Mesodermal cell (in vitro differentiated cells): ENCODE measurements at regions not wholly inside any gene's neighbourhood (a gene's known extent, or its start where the extent isn't known, plus 50 kb on each side); places are given as distances from the start of the nearest gene placed in this dataset.

Experiments
- H3K27ac ChIP-seq: 2 replicates; pipeline ENCODE4 v1.7.0; 2013; ENCODE audit warnings: mild to moderate bottlenecking, low read depth, low read length, moderate library complexity; ENCODE audit not compliant: severe bottlenecking
- H3K36me3 ChIP-seq: 2 replicates; pipeline ENCODE4 v1.7.1; 2013; ENCODE audit warnings: mild to moderate bottlenecking, low read length, moderate library complexity; ENCODE audit not compliant: control insufficient read depth, insufficient read depth
- H3K4me1 ChIP-seq: one replicate; pipeline ENCODE4 v1.7.1; 2013; ENCODE audit warnings: mild to moderate bottlenecking, low read length; ENCODE audit not compliant: insufficient read depth, control insufficient read depth, poor library complexity, severe bottlenecking
- H3K4me3 ChIP-seq: 2 replicates; pipeline ENCODE4 v1.7.0; 2013; ENCODE audit warnings: low read length, control low read depth, mild to moderate bottlenecking; ENCODE audit not compliant: insufficient read depth, poor library complexity, severe bottlenecking; ENCODE audit errors: extremely low read depth
- H3K9me3 ChIP-seq: 2 replicates; pipeline ENCODE4 v1.7.1; 2013; ENCODE audit warnings: mild to moderate bottlenecking, low read length, moderate library complexity; ENCODE audit not compliant: control insufficient read depth
- WGBS, 2 experiments: methylation state at CpG; one replicate each; pipeline ENCODE4 v1.1.5; 2013; ENCODE audit warnings: missing lambda C conversion rate in 2 of 2; ENCODE audit not compliant: insufficient coverage in 2 of 2; 5-methylcytosine and 5-hydroxymethylcytosine counted together

- no peaks in the 10 kb centered on the region for H3K36me3 ChIP-seq
- H3K9me3 ChIP-seq = no peaks in the 10 kb centered on the region
- peak overlapping the region; percentile 52 for H3K27ac ChIP-seq
- 93 to 95% methylated on average over 9 to 11 of the region's 11 CpGs for WGBS, 2 experiments
- no peak overlapping the region for H3K4me3 ChIP-seq
- peaks cover 25% of the 10 kb centered on the region for H3K4me1 ChIP-seq
Observed at GRCh38 chr2:48105848-48106247, 199.6 kb upstream of the FBXO11 start.

GRCh38 chr2:48107326-48107925 lies 201.1 kb upstream of the FBXO11 start:
- WGBS, 2 experiments = 84 to 87% methylated on average over 7 of the region's 9 CpGs

GRCh38 chr2:48108455-48108854 lies 202.2 kb upstream of the FBXO11 start:
- Histone ChIP-seq H3K27ac (no peak overlapping the region), H3K9me3 (no peaks in the 10 kb centered on the region), H3K36me3 (no peaks in the 10 kb centered on the region), H3K4me1 (peaks cover 26% of the 10 kb centered on the region), H3K4me3 (no peak overlapping the region)
- no CpG with 5 or more reads among the region's 1 CpG for WGBS, 2 experiments

More at GRCh38 chr2:48107326-48107925, 201.1 kb upstream of the FBXO11 start:
- no peaks in the 10 kb centered on the region for H3K36me3 ChIP-seq
- H3K9me3 ChIP-seq = no peaks in the 10 kb centered on the region
- no peak overlapping the region for H3K4me3 ChIP-seq
- H3K4me1 ChIP-seq = peaks cover 26% of the 10 kb centered on the region
- H3K27ac ChIP-seq = peak overlapping the region; percentile 87

DNA sequence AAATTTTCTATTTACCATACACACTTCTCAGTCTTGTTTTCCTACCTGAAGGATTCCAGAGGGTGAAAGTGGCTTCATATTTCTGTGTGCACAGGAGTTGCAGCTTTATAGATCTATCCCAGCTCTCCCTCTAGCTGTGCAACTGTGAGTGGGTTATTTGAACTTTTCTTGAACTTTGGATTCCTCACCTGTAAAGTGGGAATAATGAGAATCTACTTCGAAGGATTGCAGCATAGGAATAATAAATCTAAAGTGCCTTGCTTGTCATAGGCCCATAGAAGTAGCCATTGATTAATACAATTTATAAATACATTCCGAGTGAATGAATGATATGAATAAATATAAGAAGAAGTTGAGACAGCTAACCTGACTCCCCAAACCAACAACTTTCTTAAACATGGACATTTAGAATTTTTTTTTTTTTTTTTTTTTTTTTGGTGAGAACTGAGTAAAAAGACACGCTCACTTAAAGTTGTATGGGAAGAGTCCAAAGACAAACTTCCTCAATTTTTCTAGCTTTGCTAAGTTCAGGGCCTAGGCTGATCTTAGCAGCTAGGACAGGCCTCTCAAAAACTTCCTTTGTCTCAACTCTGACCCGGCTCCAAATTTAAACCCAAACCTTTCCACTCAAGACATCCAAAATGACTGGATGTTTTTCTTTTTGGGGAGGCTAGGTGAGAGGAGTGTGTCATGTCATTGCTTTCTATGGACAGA lies 203.3 kb upstream of the FBXO11 start:
- Histone ChIP-seq H3K27ac (no peak overlapping the region), H3K4me1 (peaks cover 26% of the 10 kb centered on the region), H3K9me3 (no peaks in the 10 kb centered on the region), H3K4me3 (no peak overlapping the region), H3K36me3 (no peaks in the 10 kb centered on the region)
- WGBS, 2 experiments = no CpG with 5 or more reads among the region's 4 CpGs

- Histone ChIP-seq H3K4me1 (peaks cover 26% of the 10 kb centered on the region), H3K9me3 (no peaks in the 10 kb centered on the region), H3K4me3 (no peak overlapping the region), H3K27ac (no peak overlapping the region), H3K36me3 (no peaks in the 10 kb centered on the region)
- no CpG with 5 or more reads among the region's 4 CpGs for WGBS, 2 experiments
Observed at GRCh38 chr2:48110492-48110891, 204.0 kb upstream of the FOXN2 start.

DNA sequence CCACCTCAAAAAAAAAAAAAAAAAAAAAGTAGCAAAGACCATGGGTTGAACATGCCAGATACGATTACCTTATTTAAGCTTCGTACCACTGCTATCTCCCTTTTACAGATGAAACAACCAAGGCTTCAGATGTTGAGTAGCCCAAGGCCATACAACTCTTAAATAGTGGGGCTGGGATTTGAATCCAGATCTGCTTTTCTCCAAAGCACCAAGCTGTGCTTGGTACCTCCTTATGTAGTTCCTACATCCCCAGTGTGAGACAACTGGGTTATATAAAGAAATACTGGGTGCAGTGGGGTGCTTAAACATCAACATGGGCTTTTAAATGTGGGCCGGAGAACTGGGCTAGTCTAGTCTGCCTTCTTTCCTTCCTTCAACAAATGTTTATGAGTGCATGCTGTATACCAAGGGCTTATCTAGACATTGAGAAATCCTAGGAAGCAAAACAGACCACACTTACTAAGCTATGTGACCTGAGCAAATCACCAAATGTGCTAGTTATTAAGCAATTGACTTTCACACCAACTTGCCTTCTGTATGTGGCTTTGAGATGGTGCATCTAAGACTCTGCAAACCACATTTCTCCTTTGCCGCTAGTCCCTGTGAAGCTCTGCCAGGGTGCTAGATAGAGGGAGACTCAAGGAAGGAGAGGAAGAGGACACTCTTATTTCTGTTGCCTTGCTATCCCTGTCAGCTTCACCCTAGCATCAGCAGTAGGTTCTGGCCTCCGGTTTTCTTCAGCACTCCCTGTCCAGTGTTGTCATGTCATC lies 201.4 kb upstream of the FOXN2 start:
- Histone ChIP-seq H3K4me3 (no peak overlapping the region), H3K4me1 (peaks cover 7% of the 10 kb centered on the region), H3K9me3 (no peaks in the 10 kb centered on the region), H3K36me3 (no peaks in the 10 kb centered on the region), H3K27ac (no peak overlapping the region)
- WGBS, 2 experiments = 90 to 98% methylated on average over 1 to 3 of the region's 5 CpGs

- H3K27ac ChIP-seq = no peak overlapping the region
- no peaks in the 10 kb centered on the region for H3K36me3 ChIP-seq
- peaks cover 7% of the 10 kb centered on the region for H3K4me1 ChIP-seq
- no peaks in the 10 kb centered on the region for H3K9me3 ChIP-seq
- no peak overlapping the region for H3K4me3 ChIP-seq
- no CpG with 5 or more reads among the region's 1 CpG for whole genome bisulfite sequencing, 2 experiments
Observed at GRCh38 chr2:48113767-48114166, 200.7 kb upstream of the FOXN2 start.

- Histone ChIP-seq H3K27ac (no peak overlapping the region), H3K4me1 (peaks cover 7% of the 10 kb centered on the region), H3K9me3 (no peaks in the 10 kb centered on the region), H3K36me3 (no peaks in the 10 kb centered on the region), H3K4me3 (no peak overlapping the region)
- 78 to 100% methylated on average over 1 to 2 of the region's 2 CpGs for WGBS, 2 experiments
Observed at GRCh38 chr2:48114256-48114655, 200.2 kb upstream of the FOXN2 start.

DNA sequence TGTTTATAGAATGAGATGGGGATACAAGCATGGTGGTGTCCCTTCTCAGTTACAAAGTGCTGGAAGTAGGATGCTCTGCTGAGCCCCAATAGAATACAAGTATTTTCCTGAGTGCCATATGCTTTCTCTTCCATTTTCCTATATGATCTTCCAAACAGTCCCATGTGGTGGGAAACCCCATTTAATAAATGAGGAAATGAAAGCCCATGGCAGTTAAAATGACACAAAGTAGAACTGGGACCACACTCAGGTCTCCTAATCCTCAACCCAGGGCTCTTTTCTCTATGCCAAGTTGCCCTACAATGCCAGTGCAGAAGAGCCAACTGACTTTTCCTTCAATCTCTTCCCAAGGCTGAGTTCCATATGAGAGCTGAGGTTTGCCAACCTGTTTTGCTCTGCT lies 198.0 kb upstream of the FOXN2 start:
- Histone ChIP-seq H3K9me3 (no peaks in the 10 kb centered on the region), H3K4me3 (no peak overlapping the region), H3K4me1 (no peaks in the 10 kb centered on the region), H3K36me3 (no peaks in the 10 kb centered on the region), H3K27ac (no peak overlapping the region)

GRCh38 chr2:48118895-48119294 lies 195.6 kb upstream of the FOXN2 start:
- Histone ChIP-seq H3K4me1 (no peaks in the 10 kb centered on the region), H3K4me3 (no peak overlapping the region), H3K9me3 (peaks cover 4% of the 10 kb centered on the region), H3K27ac (no peak overlapping the region), H3K36me3 (no peaks in the 10 kb centered on the region)
- 87 to 88% methylated on average over 5 to 6 of the region's 6 CpGs for WGBS, 2 experiments

DNA sequence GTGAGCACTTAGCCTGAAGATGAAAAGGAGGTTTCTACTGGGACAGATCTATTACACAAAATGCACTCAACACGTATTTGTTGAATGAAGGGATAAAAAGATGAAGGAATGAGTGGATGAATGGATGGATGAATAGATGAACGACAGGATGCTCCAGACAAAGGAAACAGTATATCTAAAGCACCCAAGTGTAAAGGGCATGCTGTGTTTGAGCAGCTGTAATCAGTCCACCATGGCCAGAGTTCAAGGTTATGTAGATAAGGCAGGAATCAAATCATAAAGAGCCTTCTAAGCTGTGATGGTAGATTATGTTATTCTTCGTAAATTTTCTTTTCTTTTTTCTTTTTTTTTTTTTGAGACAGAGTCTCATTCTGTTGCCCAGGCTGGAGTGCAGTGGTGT lies 194.4 kb upstream of the FOXN2 start:
- Histone ChIP-seq H3K9me3 (peaks cover 4% of the 10 kb centered on the region), H3K27ac (no peak overlapping the region), H3K4me3 (no peak overlapping the region), H3K36me3 (no peaks in the 10 kb centered on the region), H3K4me1 (no peaks in the 10 kb centered on the region)
- whole genome bisulfite sequencing, 2 experiments = 87 to 100% methylated on average over 1 to 2 of the region's 3 CpGs
